PC-3 (cell line): ENCODE measurements at regions not wholly inside any gene's neighbourhood (a gene's known extent, or its start where the extent isn't known, plus 50 kb on each side); places are given as distances from the start of the nearest gene placed in this dataset.

Experiments
- ATAC-seq: fragments of 200-7000 bp; cut with Tn5 transposase; 2 replicates; pipeline ENCODE4 v1.9.1; 2020; ENCODE audit warnings: mild to moderate bottlenecking, moderate library complexity
- BruUV-seq: library from RNA; stranded (reverse); fragments of 400-500 nt; replicated peaks from 2 replicates; lab custom pipeline; 2021; lab: Mats Ljungman, UMichigan
- CTCF ChIA-PET: fragments of 300-600 bp; sonication (Branson Sonifier 250); formaldehyde crosslinking; loops from one replicate; lab custom pipeline; 2022; ENCODE audit warnings: antibody characterized with exemption; lab: Charles Lee
- POLR2A ChIA-PET: fragments of 300-600 bp; sonication (Branson Sonifier 250); formaldehyde crosslinking; loops from one replicate; lab custom pipeline; 2022; ENCODE audit warnings: antibody characterized with exemption; ENCODE audit not compliant: unreplicated experiment; lab: Charles Lee
- DNase-seq: peaks from one replicate; pipeline ENCODE4 v3.0.0-alpha.2; 2015
- H2AFZ ChIP-seq: fragments of 300-600 bp; sonication (generic); 2 replicates; pipeline ENCODE4 v1.6.0; 2016; ENCODE audit warnings: antibody characterized with exemption, low read length
- H3F3A ChIP-seq: fragments of 300-600 bp; sonication (generic); one replicate; pipeline ENCODE4 v1.6.0; 2017; ENCODE audit warnings: antibody characterized with exemption, low read length, control low read depth, mild to moderate bottlenecking; ENCODE audit not compliant: unreplicated experiment
- H3K27ac ChIP-seq: fragments of 300-600 bp; sonication (generic); 2 replicates; pipeline ENCODE4 v1.5.1; 2016; ENCODE audit warnings: mild to moderate bottlenecking, low read length
- H3K27me3 ChIP-seq: fragments of 300-600 bp; sonication (generic); 2 replicates; pipeline ENCODE4 v1.6.1; 2016; ENCODE audit warnings: low read length, mixed read lengths
- H3K36me3 ChIP-seq: fragments of 300-600 bp; sonication (generic); 2 replicates; pipeline ENCODE4 v1.6.1; 2016; ENCODE audit warnings: low read depth, mixed run types, low read length, mixed read lengths
- H3K4me1 ChIP-seq: fragments of 300-600 bp; sonication (generic); 2 replicates; pipeline ENCODE4 v1.5.1; 2016; ENCODE audit warnings: low read length; ENCODE audit not compliant: insufficient read depth
- H3K4me2 ChIP-seq: fragments of 300-600 bp; sonication (generic); 2 replicates; pipeline ENCODE4 v1.6.0; 2016; ENCODE audit warnings: low read length
- H3K4me3 ChIP-seq: fragments of 300-600 bp; sonication (generic); 2 replicates; pipeline ENCODE4 v1.5.1; 2016; ENCODE audit warnings: mild to moderate bottlenecking, low read length, mixed read lengths
- H3K79me2 ChIP-seq: fragments of 300-600 bp; sonication (generic); 2 replicates; pipeline ENCODE4 v1.6.1; 2017; ENCODE audit warnings: low read length, mixed read lengths
- H3K9ac ChIP-seq: fragments of 300-600 bp; sonication (generic); 2 replicates; pipeline ENCODE4 v1.6.0; 2016; ENCODE audit warnings: mild to moderate bottlenecking, low read length
- H3K9me2 ChIP-seq: fragments of 300-600 bp; sonication (generic); replicated peaks from 2 replicates; pipeline ENCODE4 v1.6.1; 2016; ENCODE audit warnings: mixed run types, low read length, mixed read lengths
- H3K9me3 ChIP-seq: fragments of 300-600 bp; sonication (generic); 2 replicates; pipeline ENCODE4 v1.6.1; 2016; ENCODE audit warnings: low read length, mixed read lengths
- H4K20me1 ChIP-seq: fragments of 300-600 bp; sonication (generic); 2 replicates; pipeline ENCODE4 v1.6.1; 2016; ENCODE audit warnings: low read length, mixed read lengths
- CTCF ChIP-seq: fragments of 300-600 bp; sonication (generic); conservative IDR thresholded peaks from 2 replicates; pipeline ENCODE4 v1.5.1; 2017; ENCODE audit warnings: antibody characterized with exemption, low read depth, mild to moderate bottlenecking, low read length
- EZH2 ChIP-seq: fragments of 300-600 bp; sonication (generic); IDR thresholded peaks from one replicate; pipeline ENCODE4 v1.6.1; 2017; ENCODE audit warnings: antibody characterized with exemption, mild to moderate bottlenecking, low read length; ENCODE audit not compliant: unreplicated experiment
- EZH2phosphoT487 ChIP-seq: fragments of 300-600 bp; sonication (generic); IDR thresholded peaks from 2 replicates; pipeline ENCODE4 v1.6.1; 2018; ENCODE audit warnings: mild to moderate bottlenecking, antibody characterized with exemption, low read length, borderline replicate concordance
- intact Hi-C: fragments of 100-400 bp; cut with micrococcal nuclease; formaldehyde crosslinking; loops from 2 replicates; pipeline ENCODE4 v1.9.0; 2023

DNA sequence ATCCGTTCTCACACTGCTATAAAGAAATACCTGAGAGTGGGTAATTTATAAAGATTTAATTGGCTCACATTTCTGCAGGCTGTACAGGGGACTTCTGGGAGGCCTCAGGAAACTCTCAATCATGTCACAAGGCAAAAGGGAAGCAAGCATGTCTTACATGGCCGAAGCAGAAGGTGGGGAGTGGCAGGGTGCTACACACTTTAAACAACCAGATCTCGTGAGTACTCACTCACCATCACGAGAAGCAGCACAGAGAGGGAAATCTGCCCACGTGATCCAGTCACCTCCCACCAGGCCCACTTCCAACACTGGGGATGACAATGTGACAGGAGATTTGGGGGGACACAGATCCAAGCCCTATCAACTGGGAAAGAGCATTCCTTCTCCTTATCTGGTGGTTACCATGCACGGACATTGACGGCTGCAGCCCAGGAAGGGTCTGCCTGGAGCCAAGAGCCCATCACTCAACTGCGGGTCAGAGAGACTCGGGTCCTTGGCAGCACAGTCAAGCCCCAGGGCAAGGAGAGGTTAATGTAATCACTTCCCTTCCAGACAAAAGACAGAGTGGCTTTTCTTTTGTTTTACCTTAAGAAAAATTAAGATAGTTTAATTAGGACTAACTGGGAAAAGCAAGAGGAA lies 112.3 kb upstream of the CST7 start:
- Histone ChIP-seq H4K20me1 (no peaks in the 10 kb centered on the region), H3K9me2 (no peaks in the 10 kb centered on the region), H3K9ac (no peak overlapping the region), H3K36me3 (no peaks in the 10 kb centered on the region), H2AFZ (no peak overlapping the region), H3K27me3 (peaks cover 83% of the 10 kb centered on the region), H3K4me2 (no peak overlapping the region), H3K27ac (no peak overlapping the region), H3K4me3 (no peak overlapping the region), H3K79me2 (no peaks in the 10 kb centered on the region), H3F3A (no peaks in the 10 kb centered on the region), H3K4me1 (no peaks in the 10 kb centered on the region), H3K9me3 (no peaks in the 10 kb centered on the region)
- no peak for TF ChIP-seq EZH2phosphoT487
- TF ChIP-seq EZH2 = no peak
- TF ChIP-seq CTCF = no peak
- ChIA-PET CTCF (no interaction called here), POLR2A (no interaction called here)
- ATAC-seq (no peak), DNase-seq (no peak)
- intact Hi-C loops = no loop called here
- BruUV-seq = no TSS peak

GRCh38 chr20:24837781-24838450 lies 111.2 kb upstream of the CST7 start:
- no peak for DNase-seq
- Histone ChIP-seq H3K27me3 (peaks cover 82% of the 10 kb centered on the region), H3K9me3 (no peaks in the 10 kb centered on the region), H3K36me3 (no peaks in the 10 kb centered on the region), H3K9me2 (no peaks in the 10 kb centered on the region), H3K4me2 (no peak overlapping the region), H3F3A (no peaks in the 10 kb centered on the region), H3K79me2 (no peaks in the 10 kb centered on the region), H4K20me1 (no peaks in the 10 kb centered on the region), H3K4me3 (no peak overlapping the region), H3K9ac (no peak overlapping the region), H3K4me1 (no peaks in the 10 kb centered on the region), H2AFZ (no peak overlapping the region), H3K27ac (no peak overlapping the region)
- no peak for TF ChIP-seq EZH2phosphoT487
- no peak for TF ChIP-seq EZH2
- TF ChIP-seq CTCF = no peak
- POLR2A ChIA-PET = no interaction called here
- intact Hi-C loops = no loop called here
- no TSS peak for BruUV-seq
- ATAC-seq = no peak
- CTCF ChIA-PET = no interaction called here
